GM12873 (cell line): ENCODE measurements at regions not wholly inside any gene's neighbourhood (a gene's known extent, or its start where the extent isn't known, plus 50 kb on each side); places are given as distances from the start of the nearest gene placed in this dataset.

Source experiments
- CTCF ChIP-seq: IDR thresholded peaks from 2 replicates; pipeline ENCODE4 v1.5.1; 2012; ENCODE audit warnings: low read depth, mild to moderate bottlenecking, moderate library complexity, low read length, control low read depth; ENCODE audit not compliant: insufficient read depth; ENCODE audit errors: missing control alignments

- no peak for TF ChIP-seq CTCF
Measured at GRCh38 chr1:219781491-219781890, 146.9 kb downstream of the SLC30A10 start.

DNA sequence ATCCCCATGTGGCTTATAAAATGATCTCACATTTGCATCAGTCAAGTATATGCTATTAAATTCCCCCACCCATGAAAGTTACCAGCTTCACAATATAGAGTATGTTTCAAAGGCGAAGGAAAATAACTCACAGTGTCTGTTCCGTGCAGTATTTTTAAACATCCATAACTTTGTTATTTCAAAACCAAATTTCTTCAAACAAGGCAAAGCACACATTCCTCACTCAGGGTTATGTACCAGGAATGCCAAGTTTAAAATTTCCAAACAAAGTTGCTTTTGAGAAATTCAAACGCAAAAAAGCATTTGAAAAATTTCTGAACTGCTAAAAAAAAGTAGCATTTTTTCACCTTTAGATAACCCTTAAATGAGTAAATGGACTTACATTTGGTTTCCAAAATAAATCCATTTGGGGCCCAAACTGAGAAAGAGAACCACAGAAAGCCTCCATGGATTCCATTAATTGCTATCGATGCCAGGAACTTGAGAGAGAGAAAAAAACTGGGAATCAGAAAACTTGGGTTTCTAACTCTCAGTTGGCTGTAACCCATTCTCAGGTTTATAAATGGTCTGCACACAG is 149.5 kb downstream of the SLC30A10 start:
- TF ChIP-seq CTCF: no peak

DNA sequence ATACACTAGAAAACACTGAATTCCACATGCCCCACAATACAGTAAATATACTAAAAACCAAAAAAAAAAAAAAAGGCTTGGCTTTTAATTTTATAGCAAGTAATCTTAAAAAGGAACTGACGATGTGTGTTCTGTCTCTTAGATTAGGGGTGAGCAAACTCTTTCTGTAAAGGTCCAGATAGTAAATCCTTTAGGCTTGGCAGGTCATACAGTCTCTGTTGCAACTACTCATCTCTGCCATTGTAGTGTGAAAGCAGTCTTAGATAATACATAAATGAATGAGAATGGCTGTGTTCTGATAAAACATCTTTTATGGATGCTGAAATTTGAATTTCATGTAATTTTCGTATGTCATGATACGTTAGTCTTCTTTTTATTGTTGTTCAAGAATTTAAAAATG is 150.2 kb downstream of the SLC30A10 start:
- TF ChIP-seq CTCF: no peak

DNA sequence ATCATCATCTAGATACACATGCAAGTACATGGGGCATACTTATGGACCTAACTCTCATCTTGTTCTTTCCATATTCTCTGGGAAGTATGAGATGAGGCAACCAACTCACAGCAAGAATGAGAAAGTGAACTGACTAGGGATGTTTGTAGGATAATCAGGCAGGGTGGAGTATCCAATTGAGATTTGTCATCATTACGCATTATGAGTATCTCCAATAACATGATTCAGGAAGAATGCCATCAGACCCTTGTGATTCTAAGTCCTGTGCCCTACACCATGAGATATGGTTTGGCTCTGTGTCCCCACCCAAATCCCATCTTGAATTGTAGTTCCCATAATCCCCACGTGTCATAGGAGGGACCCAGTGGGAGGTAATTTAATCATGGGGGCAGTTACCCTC is 154.0 kb downstream of the SLC30A10 start:
- TF ChIP-seq CTCF: no peak

DNA sequence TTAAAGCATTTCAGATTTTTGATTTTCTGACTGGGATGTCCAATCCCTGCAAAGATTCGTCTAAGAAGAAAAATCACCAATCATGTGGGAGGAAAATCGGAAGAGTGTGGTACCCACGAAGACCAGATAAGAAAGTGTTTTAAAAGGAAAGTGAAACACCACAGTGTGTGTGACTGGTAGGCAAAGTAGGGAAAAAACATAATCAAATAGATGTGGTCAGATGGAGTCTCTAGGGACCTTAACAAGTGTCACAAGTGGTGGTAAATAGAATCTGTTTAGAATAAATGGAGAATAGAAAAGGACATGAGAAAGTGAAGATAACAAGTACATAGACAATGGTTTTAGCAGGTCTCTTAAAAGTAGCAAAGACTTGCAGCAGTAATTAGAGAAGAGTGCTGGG is 154.6 kb downstream of the SLC30A10 start:
- no peak for TF ChIP-seq CTCF

- no peak for TF ChIP-seq CTCF
Measured at GRCh38 chr1:219773110-219773509, 155.2 kb downstream of the SLC30A10 start.

DNA sequence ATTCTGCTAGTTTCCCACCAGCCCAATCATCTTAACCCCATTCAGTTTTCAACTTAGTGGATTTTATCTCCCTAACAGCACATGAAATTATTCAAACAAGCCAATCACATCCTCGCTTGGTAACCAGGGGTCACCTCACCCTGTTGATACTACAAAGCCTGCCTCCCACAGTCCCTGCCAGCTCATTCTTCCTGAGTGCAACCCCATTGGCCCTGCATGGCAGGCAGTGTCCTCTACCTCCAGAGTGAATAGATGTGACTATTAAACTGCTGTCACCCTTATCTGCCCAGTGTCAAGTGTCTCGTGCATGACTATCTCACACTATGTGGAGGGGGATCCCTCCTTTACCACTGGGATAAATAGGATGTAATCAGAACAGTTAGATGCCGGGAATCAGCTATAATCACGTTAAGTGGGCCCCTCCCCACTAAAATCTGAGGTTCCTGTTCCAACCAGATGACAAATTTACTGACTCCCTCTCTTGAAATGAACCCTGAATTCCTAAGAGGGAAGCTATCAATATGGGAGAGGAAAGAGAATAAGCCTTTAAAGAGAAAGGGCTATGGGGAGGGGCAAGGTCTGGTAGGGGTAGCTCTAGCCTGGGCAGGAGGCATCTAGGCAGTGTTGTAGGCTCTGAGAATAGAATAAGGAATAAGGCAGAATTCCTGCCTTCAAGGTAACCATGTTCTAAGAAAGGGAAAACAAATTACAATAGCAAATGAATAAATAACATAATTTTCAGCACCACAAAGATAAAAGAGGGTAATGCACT is 155.9 kb downstream of the SLC30A10 start:
- no peak for TF ChIP-seq CTCF
